GM12878 (cell line): ENCODE measurements at regions not wholly inside any gene's neighbourhood (a gene's known extent, or its start where the extent isn't known, plus 50 kb on each side); places are given as distances from the start of the nearest gene placed in this dataset.

Source experiments
- ATAC-seq: fragments of 200-7000 bp; cut with Tn5 transposase; 3 replicates; pipeline ENCODE4 v1.9.1; 2020; ENCODE audit warnings: mild to moderate bottlenecking, moderate library complexity
- BruUV-seq: library from RNA; stranded (reverse); fragments of 400-500 nt; replicated peaks from 2 replicates; lab custom pipeline; 2021; lab: Mats Ljungman, UMichigan
- CTCF ChIA-PET: fragments of 300-600 bp; sonication (Branson Sonifier 250); formaldehyde crosslinking; extraction: SDS; loops from one replicate; lab custom pipeline; 2021; ENCODE audit warnings: inconsistent platforms; lab: Yijun Ruan, JAX
- POLR2A ChIA-PET: fragments of 350-600 bp; formaldehyde crosslinking; extraction: SDS; loops from one replicate; lab custom pipeline; 2021; ENCODE audit warnings: inconsistent platforms; lab: Charles Lee
- RAD21 ChIA-PET: fragments of 300-600 bp; sonication (Branson Sonifier 250); formaldehyde crosslinking; loops from one replicate; lab custom pipeline; 2023; ENCODE audit warnings: antibody characterized with exemption; ENCODE audit not compliant: unreplicated experiment; lab: Charles Lee
- SMC1A ChIA-PET: fragments of 300-600 bp; sonication (Branson Sonifier 250); formaldehyde crosslinking; loops from one replicate; lab custom pipeline; 2023; ENCODE audit not compliant: unreplicated experiment, uncharacterized antibody; lab: Charles Lee
- DNase-seq: peaks from one replicate; pipeline ENCODE4 v3.0.0-alpha.2; 2011; ENCODE audit warnings: low read depth, low spot score
- FAIRE-seq: peaks from 3 replicates; lab custom pipeline; 2011; peaks lifted over from hg19 to GRCh38; lab: Jason Lieb, UNC
- H2AFZ ChIP-seq: 2 replicates; pipeline ENCODE4 v1.6.0; 2011; ENCODE audit warnings: low read depth, low read length, control low read depth; ENCODE audit not compliant: control insufficient read depth
- H3K27ac ChIP-seq: 2 replicates; pipeline ENCODE4 v1.5.1; 2011; ENCODE audit warnings: control low read depth; ENCODE audit not compliant: control insufficient read depth, insufficient read depth
- H3K27me3 ChIP-seq, 2 experiments: replicated peaks in 1 of 2; 2 replicates each; pipeline versions ENCODE4 v1.6.0 to v1.6.1; 2011; ENCODE audit warnings: low read length in 1 of 2; ENCODE audit not compliant: control insufficient read depth in 2 of 2, insufficient read depth in 2 of 2
- H3K36me3 ChIP-seq, 2 experiments: 2 replicates each; pipeline ENCODE4 v1.5.1; 2011; ENCODE audit warnings: low read length in 1 of 2; ENCODE audit not compliant: control insufficient read depth in 2 of 2, insufficient read depth in 2 of 2
- H3K4me1 ChIP-seq: 2 replicates; pipeline ENCODE4 v1.6.1; 2011; ENCODE audit warnings: mild to moderate bottlenecking, low read length, moderate library complexity, mixed read lengths; ENCODE audit not compliant: control insufficient read depth, insufficient read depth
- H3K4me2 ChIP-seq: 2 replicates; pipeline ENCODE4 v1.6.0; 2011; ENCODE audit warnings: control low read depth; ENCODE audit not compliant: control insufficient read depth, insufficient read depth
- H3K4me3 ChIP-seq: fragments of 200-600 bp; sonication (generic); 2 replicates; pipeline ENCODE4 v1.5.1; 2016
- H3K79me2 ChIP-seq: 2 replicates; pipeline ENCODE4 v1.6.0; 2011; ENCODE audit warnings: low read length; ENCODE audit not compliant: control insufficient read depth, insufficient read depth
- H3K9ac ChIP-seq: 2 replicates; pipeline ENCODE4 v1.8.0; 2011; ENCODE audit warnings: low read length, control low read depth, mixed read lengths; ENCODE audit not compliant: control insufficient read depth, insufficient read depth
- H3K9me3 ChIP-seq: replicated peaks from 3 replicates; pipeline ENCODE4 v1.5.1; 2011; ENCODE audit warnings: mild to moderate bottlenecking, low read length; ENCODE audit not compliant: control insufficient read depth, insufficient read depth
- H4K20me1 ChIP-seq: 2 replicates; pipeline ENCODE4 v1.6.0; 2011; ENCODE audit not compliant: control insufficient read depth, insufficient read depth
- IRF5 ChIP-seq: fragments of 450-650 bp; IDR thresholded peaks from 2 replicates; pipeline ENCODE4 v1.6.1; 2017; ENCODE audit warnings: borderline replicate concordance
- MAX ChIP-seq: IDR thresholded peaks from 2 replicates; pipeline ENCODE4 v1.6.1; 2012; ENCODE audit warnings: low read depth, low read length, improper control_type of control experiment
- MEF2B ChIP-seq: fragments of 450-650 bp; IDR thresholded peaks from 2 replicates; pipeline ENCODE4 v1.6.1; 2018; ENCODE audit warnings: mild to moderate bottlenecking, moderate library complexity; ENCODE audit not compliant: partially characterized antibody, poor library complexity, severe bottlenecking
- PBX3 ChIP-seq: IDR thresholded peaks from 2 replicates; pipeline ENCODE4 v1.6.1; 2011; ENCODE audit warnings: mild to moderate bottlenecking, low read depth, low read length, moderate library complexity; ENCODE audit not compliant: insufficient replicate concordance
- RAD51 ChIP-seq: fragments of 450-650 bp; IDR thresholded peaks from 2 replicates; pipeline ENCODE4 v1.6.1; 2016; ENCODE audit warnings: moderate library complexity, mild to moderate bottlenecking, inconsistent platforms
- RUNX3 ChIP-seq: IDR thresholded peaks from 2 replicates; pipeline ENCODE4 v1.6.1; 2012; ENCODE audit warnings: low read length, inconsistent platforms
- WGBS: methylation state at CpG from one replicate; pipeline ENCODE4 v1.1.6; 2016; ENCODE audit warnings: low lambda C conversion rate; ENCODE audit not compliant: insufficient replicate concordance, insufficient coverage; ENCODE audit errors: missing lambda C conversion rate; 5-methylcytosine and 5-hydroxymethylcytosine counted together
- in situ Hi-C: fragments of 300-500 bp; cut with MboI; formaldehyde crosslinking; loops from 9 replicates; pipeline ENCODE4 v1.14.3; 2018; ENCODE audit warnings: mixed read lengths
- intact Hi-C: fragments of 100-400 bp; cut with micrococcal nuclease; formaldehyde crosslinking; loops from one replicate; pipeline ENCODE4 v1.14.2; 2022; ENCODE audit not compliant: unreplicated experiment

GRCh38 chr21:43313939-43314405 lies 113.0 kb downstream of the SIK1 start:
- WGBS, result 4% methylated on average over 9 of the region's 9 CpGs
- Histone ChIP-seq H3K27me3 (no peaks in the 10 kb centered on the region), H3K36me3 (no peaks in the 10 kb centered on the region), H3K4me2 (peak overlapping the region; percentile 72), H4K20me1 (no peaks in the 10 kb centered on the region), H3K27ac (peak overlapping the region; percentile 55), H3K9ac (no peak overlapping the region), H3K4me1 (peaks cover 32% of the 10 kb centered on the region), H3K79me2 (no peaks in the 10 kb centered on the region), H3K4me3 (no peak overlapping the region), H3K9me3 (peaks cover 4% of the 10 kb centered on the region; the same call in 1 of the 3 replicates), H2AFZ (peak overlapping the region; percentile 61)
- ATAC-seq (peak; percentile 62), DNase-seq (no peak), FAIRE-seq (no peak)
- ChIA-PET POLR2A (interaction anchor here (0.6 kb wide), 1 partner anchor 1505 kb away, joined by 3 read pairs; no protein-coding TSS in a partner anchor), SMC1A (no interaction called here), CTCF (no interaction called here), RAD21 (no interaction called here)
- in situ Hi-C loops (no loop called here), intact Hi-C loops (no loop called here)
- TF ChIP-seq RAD51 (no peak), IRF5 (no peak), RUNX3 (peak; percentile 26), MAX (no peak), PBX3 (no peak), MEF2B (peak; percentile 50)
- no TSS peak for BruUV-seq
